ENCODE measurements at regions not wholly inside any gene's neighbourhood (a gene's known extent, or its start where the extent isn't known, plus 50 kb on each side); places are given as distances from the start of the nearest gene placed in this dataset.
A peak's percentile ranks its signal among the peaks of the same experiment; 100 is the strongest.

DNA sequence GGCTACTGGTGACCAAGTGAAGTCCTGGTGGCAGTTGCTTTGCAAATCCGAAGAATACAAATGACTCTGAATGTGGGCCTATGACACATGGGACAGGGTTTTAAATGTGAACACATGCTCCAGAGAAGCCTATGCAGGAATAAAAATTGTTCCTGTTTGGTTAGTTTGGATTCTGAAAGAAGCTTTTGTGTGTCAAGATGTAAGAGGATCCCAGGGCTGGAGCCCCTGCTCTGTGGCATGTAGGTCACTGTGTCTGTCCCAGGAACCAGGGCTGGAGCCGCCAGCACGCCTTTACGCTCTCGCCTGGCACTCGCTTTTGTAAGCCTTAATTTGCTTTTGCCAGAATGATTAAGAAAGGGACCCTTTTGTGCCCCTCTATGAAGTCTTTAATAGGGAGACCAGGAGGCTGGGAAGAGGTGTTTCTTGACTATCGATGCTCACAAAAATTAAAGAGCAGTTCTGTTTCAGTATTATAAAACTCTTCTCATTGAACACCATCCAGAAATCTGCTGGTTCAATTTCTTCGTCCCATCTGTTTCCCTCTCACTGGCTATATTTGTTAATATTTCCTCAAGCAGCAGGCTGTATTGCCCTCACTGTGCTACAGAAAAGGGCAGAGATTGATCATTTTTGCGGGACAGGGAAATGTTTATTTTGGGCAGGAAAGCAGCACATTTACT, 532.7 kb upstream of the POU3F3 start:
- DNase-seq: no peak

DNA sequence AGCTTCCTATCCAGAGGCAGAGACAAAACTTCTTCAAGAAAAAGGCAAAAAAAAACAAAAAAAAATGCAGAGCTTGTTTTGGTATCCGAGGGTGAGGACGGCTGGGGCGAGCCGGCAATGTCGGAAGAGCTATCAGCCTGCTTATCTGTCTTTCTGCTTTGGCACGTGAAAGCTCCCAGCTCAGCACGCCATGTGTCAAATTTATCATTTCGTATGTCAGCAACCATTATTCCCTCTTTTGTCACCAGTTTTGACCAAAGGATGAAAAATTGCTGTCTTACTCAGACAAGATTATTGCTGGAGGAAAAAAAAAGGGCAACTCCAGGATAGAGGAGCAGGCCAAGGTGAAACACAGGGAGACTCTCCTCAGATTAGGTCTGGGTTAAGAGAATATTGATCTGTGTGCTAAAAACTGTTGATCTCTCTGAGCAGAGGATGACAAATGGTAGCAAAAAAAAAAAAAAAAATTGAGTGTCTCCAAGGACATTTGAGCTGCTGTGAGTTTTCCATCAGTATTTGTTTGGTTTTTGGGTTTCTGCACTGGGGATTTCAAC, 532.0 kb upstream of the POU3F3 start:
- peak; percentile 20 for DNase-seq

GRCh38 chr2:104332731-104333130, 521.2 kb upstream of the POU3F3 start:
- peak; percentile 79 for DNase-seq

GRCh38 chr2:104337869-104338268, 516.0 kb upstream of the POU3F3 start:
- DNase-seq: no peak

DNA sequence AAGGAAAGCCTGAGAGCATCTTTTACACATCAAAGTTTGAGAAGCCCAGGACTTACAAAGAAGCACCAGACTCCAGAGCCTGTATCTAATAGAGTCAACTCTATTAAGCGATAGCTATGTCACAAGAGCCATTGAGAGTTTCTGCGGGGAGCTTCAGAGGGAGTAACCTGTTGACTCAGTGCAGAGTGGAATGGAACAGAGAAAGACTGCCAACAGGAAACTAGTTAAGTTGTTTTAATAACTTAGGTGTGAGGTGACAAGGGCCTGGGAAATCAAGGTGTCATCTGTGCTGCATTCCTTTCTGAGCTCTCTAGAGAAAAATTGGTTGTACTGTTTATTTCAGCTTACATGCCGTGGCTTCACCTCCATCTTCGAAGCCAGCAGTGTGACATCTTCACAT, 513.8 kb upstream of the POU3F3 start:
- no peak for DNase-seq

DNA sequence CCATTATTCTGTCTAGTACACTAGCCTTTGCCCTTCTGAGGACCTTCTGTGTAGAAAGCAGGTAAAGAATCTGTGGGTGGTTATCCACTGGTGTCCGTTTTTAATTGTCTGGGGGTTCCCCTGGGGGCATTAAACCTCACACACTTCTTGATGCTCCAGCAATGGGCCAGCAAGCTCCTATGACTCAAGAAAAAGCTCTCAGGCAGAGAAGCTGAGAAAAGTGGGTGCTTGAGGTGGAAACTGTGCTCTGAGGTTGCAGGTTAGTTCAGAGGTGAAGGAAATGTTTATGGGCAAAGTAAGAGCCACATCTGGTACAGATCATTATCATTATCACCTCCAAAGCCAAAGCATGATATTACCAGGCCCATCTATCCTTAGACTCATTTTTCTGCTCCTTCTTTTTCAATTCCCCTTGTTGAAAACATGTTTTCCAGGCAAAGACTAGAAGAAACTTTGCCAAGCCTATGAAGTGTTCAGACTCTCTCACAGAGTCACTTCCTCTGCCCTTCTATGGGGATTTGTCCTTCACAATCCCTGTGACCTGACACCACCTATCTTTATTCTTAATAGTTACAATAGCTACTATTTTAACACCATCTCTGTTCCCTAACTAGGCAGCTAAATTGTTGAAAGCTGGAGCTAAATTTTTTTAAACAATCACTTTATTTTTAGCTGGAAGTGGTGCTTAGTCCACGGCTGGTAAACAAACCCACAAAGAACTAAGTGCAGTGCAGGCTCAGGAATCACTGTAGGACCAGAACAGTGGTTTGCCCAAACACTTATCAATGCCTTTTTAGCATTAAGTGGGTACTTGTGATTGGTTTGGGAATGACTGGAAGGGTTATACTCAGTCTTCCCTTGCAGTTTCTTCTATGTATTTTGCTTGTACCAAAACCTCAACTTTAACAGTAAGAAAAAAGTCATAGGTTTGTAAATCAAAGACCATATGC, 512.8 kb upstream of the POU3F3 start:
- no peak for DNase-seq

DNA sequence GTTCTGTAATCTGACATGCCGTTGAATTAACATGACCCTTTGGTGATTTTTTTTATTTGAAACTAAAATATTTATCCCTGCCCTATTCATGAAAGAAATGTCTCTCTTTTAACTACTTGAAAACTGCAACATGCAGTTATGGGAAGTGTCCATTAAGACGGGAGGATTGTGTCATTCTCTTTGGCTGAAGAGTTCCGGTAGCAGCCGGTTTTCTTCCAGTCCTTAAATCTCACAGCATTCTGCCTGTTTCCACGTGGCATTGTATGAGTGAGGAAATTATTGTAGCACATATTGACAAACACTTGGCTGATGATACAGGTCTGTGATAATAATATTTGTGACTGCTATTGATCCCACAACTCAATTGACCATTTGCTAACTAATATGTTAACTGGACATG, 509.6 kb upstream of the POU3F3 start:
- DNase-seq: no peak

GRCh38 chr2:104344985-104345384, 508.9 kb upstream of the POU3F3 start:
- DNase-seq: no peak

DNA sequence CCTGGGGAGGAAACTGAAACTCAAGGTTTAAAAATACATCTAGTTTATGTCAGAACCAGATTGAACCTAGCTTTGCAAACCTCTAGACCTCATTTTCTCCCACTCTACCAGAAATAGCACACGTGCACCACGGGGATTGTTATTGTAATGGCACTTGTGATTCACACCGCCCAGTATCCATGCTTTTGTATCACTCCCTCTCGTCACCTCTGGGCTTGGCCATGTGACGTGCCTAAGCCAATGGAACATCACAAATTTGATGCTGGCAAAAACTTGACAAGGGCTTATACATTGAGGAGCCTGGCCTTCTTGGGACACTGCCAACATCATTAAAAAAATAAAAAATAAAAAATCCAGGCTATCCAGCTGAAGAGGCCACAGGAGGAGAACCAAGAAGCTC, 495.8 kb upstream of the POU3F3 start:
- no peak for DNase-seq

- no peak for DNase-seq
These were observed 492.5 kb upstream of the POU3F3 start for GRCh38 chr2:104361414-104361813.

DNA sequence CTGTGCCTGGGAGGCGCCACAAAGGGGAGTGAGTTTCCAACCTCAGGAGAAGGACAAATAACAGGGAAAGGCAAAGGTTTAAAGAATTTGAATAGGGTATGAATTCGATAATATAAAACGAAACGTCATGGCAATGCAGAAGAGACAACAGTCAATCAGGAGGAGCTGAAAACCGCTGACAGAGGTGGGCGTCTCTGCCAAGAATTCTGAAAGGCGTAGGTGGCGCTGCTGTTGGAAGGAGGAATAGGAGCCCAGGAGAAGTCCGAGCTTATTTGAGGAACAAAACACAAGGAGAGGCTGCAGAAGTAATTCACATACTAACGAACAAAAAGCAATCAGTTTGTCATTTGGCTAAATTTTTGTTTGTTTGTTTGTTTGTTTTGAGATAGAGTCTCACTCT, 485.8 kb upstream of the POU3F3 start:
- no peak for DNase-seq

DNA sequence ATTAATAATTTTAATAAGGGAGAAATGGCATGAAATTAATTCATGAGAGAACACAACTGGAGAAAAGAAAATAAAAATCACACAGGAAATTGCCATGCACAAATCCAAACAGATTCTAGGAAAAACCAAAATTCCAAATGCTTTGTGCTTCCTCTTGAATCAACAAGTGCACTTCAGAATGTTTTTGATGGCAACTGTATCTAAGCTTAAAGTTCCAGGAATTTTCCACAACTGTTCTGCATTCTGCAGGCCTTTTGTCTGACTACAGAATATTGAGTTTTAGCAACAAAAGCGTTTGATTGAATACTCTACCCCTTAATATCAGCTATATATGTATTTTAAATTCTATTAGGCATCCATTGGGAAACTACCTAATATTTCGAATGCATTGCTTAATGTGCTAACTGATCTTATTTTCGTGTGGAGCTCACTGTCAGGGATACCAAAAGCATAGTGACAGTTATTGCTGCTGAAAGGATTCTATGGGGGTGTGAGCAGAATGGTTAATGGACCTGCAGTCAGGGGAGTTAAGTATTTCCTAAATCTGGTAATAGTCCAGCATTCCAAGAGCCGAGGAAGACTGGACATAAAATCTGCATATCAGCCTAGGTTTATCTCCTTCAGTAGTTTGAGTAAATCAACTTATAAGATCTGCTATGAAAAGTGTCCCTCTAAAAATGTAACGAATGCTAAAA, 482.7 kb upstream of the POU3F3 start:
- DNase-seq: no peak

DNA sequence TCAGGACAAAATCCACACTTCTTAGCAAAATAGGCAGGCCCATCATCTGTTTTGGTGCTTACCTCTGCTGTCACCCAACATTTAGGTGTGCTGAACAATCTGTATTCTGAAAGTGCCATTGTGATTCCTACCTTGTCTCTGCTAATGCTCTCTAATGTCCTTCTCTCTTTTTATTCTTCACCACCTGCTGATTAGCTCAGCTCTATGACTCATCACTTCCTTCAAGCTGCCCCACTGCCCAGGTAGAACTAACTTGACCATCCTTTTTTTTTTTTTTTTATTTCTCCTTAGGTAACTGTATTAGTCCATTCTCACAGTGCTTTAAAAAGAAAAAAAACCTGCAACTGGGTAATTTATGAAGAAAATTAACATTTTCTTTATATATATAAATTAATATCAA, 478.7 kb upstream of the POU3F3 start:
- no peak for DNase-seq

DNA sequence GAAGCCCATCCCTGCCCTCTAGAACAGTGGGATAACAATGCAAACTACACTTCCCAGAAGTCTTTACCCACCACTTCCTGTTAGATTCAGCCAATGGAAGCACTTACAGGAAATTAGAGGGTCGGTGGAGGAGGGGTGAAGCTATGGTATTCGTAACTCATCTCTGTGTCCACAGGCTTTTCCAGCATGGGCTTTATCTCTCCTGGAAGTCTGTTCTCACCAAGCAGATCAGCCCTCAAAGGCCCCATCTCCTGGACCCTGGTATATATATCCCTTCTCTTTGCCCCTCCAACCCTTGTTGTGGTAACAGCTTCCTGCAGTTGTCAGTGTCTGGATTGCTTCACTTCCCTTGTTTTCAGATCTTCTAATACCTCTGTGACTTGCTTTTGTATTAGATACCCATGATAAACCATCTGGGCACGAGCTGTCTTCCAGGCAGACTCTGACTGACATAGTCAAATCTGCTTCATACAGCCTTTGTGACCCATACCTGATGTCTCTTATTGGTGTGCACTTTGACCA, 475.0 kb upstream of the POU3F3 start:
- DNase-seq: peak; percentile 83

DNA sequence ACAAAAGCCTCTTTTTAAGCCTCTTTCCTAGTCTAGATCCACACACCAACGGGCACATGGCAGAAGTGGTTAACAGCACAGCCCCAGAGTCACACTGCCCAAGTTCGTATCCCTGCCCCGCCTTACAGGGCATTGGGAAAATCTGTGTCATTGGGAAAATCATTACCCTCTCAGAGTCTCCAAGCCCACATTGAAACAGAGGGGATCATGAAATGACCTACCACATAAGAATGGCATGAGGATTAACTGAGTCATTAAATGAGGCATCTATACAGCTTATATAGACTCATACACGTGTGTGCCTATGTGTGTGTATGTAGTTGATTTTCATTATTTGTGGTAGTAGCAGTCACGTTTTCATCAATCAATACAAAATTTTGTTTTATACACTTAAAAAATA, 469.0 kb upstream of the POU3F3 start:
- DNase-seq: peak; percentile 38

GRCh38 chr2:104385743-104386142, 468.2 kb upstream of the POU3F3 start:
- no peak for DNase-seq

GRCh38 chr2:104388296-104388695, 465.6 kb upstream of the POU3F3 start:
- DNase-seq: peak; percentile 91

- DNase-seq: no peak
These were observed 451.1 kb upstream of the POU3F3 start for GRCh38 chr2:104402825-104403224.

DNA sequence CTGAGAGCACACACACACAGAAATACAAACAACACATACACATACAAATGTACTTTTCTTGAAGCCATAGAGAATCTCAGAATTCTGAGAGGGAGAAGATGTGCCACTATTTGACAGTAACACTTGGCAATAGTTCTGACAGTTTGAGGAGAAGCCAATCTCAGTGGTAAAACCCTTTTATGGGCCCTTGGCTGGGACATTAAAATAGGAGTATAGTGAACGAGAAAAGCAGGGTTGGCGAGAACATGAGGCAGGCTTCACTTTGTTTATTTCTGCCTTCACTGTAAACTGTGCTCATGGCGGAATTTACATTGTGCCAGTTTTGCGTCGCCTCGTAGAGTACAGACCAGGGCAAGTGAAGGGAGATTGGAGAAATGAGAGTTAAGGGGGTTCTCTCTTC, 449.4 kb upstream of the POU3F3 start:
- no peak for DNase-seq

- DNase-seq: no peak
These were observed 448.3 kb upstream of the POU3F3 start for GRCh38 chr2:104405623-104406022.

DNA sequence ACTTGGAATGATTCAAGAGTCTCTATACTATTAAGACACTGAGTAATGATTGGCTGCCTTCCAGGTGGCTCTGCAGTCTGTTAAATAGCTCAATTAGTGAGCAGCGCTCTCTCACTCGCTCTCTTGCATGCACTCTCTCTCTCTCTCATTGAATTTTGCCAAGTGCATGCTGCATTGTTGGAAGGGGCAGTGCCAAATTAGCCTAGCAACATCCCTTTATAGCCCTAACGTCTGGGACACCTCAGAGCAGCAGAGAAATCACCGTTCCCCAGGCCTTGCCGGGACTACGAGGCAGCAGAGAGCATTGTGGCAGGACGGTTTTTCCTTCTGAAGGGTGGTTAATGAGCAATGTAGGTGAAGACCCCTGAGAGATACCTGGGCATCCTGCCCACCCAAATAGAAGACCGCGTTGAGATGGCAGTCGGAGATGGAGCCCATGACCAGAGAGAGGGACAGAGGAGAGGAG, 447.6 kb upstream of the POU3F3 start:
- peak; percentile 73 for DNase-seq

- no peak for DNase-seq
These were observed 446.3 kb upstream of the POU3F3 start for GRCh38 chr2:104407641-104408040.

- peak; percentile 33 for DNase-seq
These were observed 445.6 kb upstream of the POU3F3 start for GRCh38 chr2:104408266-104408665.

All from fibroblast of skin of scalp (primary cell).